ENCODE measurements at regions not wholly inside any gene's neighbourhood (a gene's known extent, or its start where the extent isn't known, plus 50 kb on each side); places are given as distances from the start of the nearest gene placed in this dataset.
"Not testable (repeated sequence)": the region's sequence is repeated elsewhere in the genome, so short reads cannot be mapped to it uniquely, and the experiment has no call there.

DNA sequence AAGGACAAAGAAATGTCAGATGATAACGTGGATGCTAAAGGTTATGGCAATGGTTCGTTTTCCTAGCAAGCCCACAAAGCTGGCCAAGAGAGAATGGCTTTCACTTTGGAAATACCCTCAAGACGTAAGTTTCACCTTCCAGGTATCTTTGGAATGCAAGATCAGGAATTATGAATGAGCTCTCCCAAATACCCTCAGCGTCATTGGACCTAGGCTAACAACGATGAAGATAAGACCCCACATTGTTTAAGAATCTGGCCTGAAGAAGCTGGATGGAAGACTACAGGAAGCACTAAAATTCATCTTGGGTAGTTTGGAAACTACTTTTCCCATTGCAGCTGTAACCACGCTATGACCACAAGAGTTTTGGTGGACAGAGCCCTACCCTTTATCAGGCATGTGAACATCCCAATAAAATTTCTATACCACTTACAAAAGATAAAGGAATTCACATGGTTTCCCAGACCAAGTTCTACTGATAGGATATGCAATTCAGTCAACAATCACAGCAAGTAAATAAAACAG is 111.9 kb downstream of the KDR start:
- no peak overlapping the region for H3K9ac ChIP-seq
- H3K9me3 ChIP-seq, result no peaks in the 10 kb centered on the region
- H3K4me2 ChIP-seq, result no peak overlapping the region
- H3K36me3 ChIP-seq, result no peaks in the 10 kb centered on the region
- H4K20me1 ChIP-seq, result no peaks in the 10 kb centered on the region
- H3K4me1 ChIP-seq, result no peaks in the 10 kb centered on the region
- H3K27ac ChIP-seq, result no peak overlapping the region
- H3K27me3 ChIP-seq, result no peaks in the 10 kb centered on the region
- TF ChIP-seq Cebpa-rat (IDR thresholded peaks at IDR 0.05), result no peak
- H3K4me3 ChIP-seq, result no peak overlapping the region

DNA sequence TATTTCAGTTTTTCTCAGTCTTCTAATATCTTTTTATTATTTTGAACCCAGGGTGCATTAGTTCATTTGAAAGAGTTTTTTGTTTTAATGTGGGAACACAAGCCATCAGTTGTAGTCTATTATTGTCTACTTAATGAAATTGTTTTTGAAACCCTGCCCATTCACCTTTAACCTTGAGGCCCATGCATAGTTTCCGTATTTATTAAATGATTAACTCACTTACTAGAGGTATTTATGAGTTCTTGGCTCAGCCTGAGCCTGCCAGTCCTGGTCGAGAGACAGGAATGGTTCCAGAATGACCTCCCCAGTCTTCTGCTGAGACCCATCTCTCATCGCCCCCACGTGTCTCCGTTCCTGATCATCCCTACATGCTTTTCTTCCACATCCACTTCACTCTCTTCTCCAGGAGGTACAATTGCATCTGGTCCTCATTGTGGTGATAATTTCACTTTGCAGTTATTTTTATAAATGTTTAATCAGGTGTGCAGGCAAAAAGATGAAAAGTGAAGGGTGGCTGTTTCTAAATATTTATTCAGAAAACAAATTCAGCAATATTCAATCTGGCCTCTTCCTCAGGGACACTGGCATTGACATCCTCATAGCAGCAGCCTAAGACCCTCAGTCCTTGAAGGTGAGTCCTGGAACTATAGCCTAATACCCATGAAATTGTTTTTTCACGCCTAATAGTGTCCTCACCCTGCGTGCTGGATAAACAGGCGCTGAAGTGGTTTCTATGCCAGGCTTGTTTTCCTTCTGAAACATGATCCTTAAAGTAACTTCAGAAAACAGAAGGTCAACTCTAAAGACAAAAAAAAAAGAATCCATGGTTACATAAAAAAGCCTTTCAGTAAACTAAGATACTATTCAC is 112.8 kb downstream of the KDR start:
- H4K20me1 ChIP-seq, result no peaks in the 10 kb centered on the region
- no peaks in the 10 kb centered on the region for H3K27me3 ChIP-seq
- H3K27ac ChIP-seq, result no peak overlapping the region
- no peak for TF ChIP-seq Cebpa-rat (IDR thresholded peaks at IDR 0.05)
- H3K4me2 ChIP-seq, result no peak overlapping the region
- H3K9ac ChIP-seq, result no peak overlapping the region
- H3K9me3 ChIP-seq, result no peaks in the 10 kb centered on the region
- H3K4me3 ChIP-seq, result no peak overlapping the region
- no peaks in the 10 kb centered on the region for H3K36me3 ChIP-seq
- H3K4me1 ChIP-seq, result no peaks in the 10 kb centered on the region

DNA sequence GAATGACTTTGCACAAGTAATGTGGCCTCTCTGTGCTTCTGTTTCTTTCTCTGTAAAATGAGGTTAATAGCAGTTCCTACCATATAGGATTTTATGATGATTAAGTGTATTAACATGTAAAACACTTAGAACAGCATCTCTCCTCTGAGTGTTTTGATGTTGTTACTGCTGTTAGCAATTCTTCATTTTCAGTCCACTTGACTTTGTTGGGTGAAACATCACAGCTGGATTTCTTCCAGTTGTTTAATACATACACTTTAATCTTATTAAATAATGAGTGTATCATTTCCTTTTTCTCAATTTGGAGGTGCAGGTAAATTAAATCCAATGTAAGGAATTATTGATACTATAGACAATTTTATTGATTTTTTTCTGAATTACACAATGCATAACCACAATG is 113.6 kb downstream of the KDR start:
- Histone ChIP-seq H3K36me3 (no peaks in the 10 kb centered on the region), H3K9me3 (no peaks in the 10 kb centered on the region), H3K9ac (no peak overlapping the region), H3K27ac (no peak overlapping the region), H4K20me1 (no peaks in the 10 kb centered on the region), H3K4me1 (no peaks in the 10 kb centered on the region), H3K27me3 (no peaks in the 10 kb centered on the region), H3K4me2 (no peak overlapping the region), H3K4me3 (no peak overlapping the region)
- no peak for TF ChIP-seq Cebpa-rat (IDR thresholded peaks at IDR 0.05)

DNA sequence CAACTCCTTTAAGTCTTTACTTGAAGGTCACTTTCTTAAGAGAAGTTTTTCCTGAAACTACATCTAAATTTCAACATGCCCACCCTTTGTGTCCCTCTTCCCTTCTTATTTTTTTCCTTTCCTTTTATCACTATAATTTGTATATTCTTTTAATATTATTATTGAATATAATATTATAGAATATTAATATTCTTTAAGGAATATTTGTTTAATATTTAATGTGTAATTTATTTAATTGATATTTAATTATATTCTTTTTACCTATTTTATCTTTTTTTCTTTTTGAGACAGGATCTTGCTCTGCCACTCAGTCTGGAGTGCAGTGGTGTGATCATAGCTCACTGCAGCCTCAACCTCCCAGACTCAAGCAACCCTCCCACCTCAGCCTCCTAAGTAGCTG is 114.8 kb downstream of the KDR start:
- Histone ChIP-seq H3K9ac (no peak overlapping the region), H4K20me1 (no peaks in the 10 kb centered on the region), H3K4me2 (no peak overlapping the region), H3K4me3 (no peak overlapping the region), H3K27ac (no peak overlapping the region), H3K27me3 (no peaks in the 10 kb centered on the region), H3K36me3 (no peaks in the 10 kb centered on the region), H3K9me3 (no peaks in the 10 kb centered on the region), H3K4me1 (no peaks in the 10 kb centered on the region)
- TF ChIP-seq Cebpa-rat (IDR thresholded peaks at IDR 0.05), result no peak

DNA sequence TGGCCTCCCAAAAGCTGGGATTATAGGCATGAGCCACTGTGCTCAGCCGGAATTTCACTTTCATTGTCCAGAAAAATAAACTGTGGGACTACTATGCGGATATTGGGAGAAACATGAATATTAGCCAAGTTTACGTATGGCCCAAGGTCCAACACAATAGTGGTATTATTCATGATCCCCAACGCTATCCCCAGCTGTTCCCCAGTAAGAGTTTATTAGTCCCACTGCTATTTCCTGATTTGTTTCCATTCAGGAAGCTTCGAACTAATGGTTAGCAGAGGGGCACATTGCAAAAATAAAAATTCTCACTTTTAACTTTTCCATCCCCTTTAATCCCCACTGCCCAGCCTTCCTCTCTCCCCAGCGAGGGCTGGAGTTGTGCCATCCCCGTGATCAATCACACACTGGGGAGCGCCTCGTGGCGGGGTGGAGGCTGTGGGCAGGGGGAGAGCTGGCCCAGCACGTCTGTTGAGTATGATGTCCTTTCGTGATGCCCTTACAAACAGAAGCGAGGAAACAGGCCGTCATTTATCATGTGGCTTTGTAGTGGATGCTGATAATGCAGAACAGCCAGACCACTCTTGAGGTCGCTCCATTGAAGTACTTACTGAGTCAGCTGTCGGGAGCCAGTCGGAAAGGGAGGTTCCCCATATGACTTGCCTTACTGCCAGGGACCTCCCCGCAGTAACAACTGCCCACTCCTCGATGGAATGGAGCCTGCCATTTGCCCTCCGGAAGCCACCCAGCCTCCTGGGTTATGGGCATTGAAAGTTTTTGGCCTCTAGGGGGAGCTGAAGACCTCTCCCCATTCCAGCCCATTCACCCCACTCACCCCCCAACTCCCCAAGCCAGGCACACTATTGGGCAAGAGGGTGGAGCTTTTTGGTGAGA is 117.0 kb downstream of the KDR start:
- Histone ChIP-seq H3K4me1 (peaks cover 7% of the 10 kb centered on the region), H4K20me1 (no peaks in the 10 kb centered on the region), H3K4me3 (no peak overlapping the region), H3K4me2 (no peak overlapping the region), H3K9ac (no peak overlapping the region), H3K27ac (no peak overlapping the region), H3K9me3 (no peaks in the 10 kb centered on the region), H3K27me3 (no peaks in the 10 kb centered on the region), H3K36me3 (no peaks in the 10 kb centered on the region)
- TF ChIP-seq Cebpa-rat (IDR thresholded peaks at IDR 0.05), result no peak

DNA sequence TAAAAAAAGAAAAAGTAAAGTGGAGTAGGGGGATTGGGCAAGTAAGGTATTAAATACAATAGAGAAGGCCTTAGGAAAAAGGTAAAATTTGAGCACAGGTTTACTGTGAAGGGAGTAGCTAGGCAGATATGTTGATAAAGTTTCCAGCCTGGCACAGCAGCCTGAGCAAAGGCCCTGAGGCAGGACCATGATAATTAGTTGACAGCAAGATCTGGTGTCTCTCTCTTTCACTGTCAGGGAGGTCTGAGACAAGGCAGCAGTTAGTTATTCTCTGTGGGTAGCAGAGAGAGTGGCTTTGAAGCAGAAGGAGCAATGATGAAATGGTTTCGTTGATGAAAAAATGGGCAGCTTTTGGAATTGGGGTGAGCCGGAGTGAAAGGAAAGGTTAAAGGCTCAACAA is 119.5 kb downstream of the KDR start:
- H3K4me2 ChIP-seq, result no peak overlapping the region
- no peaks in the 10 kb centered on the region for H4K20me1 ChIP-seq
- no peaks in the 10 kb centered on the region for H3K9me3 ChIP-seq
- no peaks in the 10 kb centered on the region for H3K36me3 ChIP-seq
- no peak overlapping the region for H3K9ac ChIP-seq
- peaks cover 14% of the 10 kb centered on the region for H3K4me1 ChIP-seq
- H3K27ac ChIP-seq, result no peak overlapping the region
- H3K4me3 ChIP-seq, result no peak overlapping the region
- H3K27me3 ChIP-seq, result no peaks in the 10 kb centered on the region
- TF ChIP-seq Cebpa-rat (IDR thresholded peaks at IDR 0.05), result no peak

DNA sequence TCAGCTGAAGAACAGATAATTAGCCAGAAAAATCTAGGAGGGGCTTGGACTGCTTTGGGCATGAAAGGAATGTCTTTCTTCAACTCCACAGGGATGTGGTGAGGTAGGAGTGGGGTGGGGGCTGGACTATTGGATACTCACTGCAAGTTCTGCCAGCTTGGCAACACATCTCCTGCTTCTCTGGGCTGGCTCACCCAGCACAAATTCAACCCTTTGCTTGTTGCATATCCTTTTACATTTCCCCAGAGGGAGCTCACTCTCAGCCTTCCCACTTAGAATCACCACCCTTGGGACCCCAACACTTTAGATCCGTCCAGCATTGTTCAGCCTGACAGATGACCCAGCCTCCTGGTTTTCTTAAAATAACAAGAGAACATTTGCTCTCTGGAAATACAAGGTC is 120.6 kb downstream of the KDR start:
- H3K4me1 ChIP-seq, result peaks cover 14% of the 10 kb centered on the region
- H3K9me3 ChIP-seq, result no peaks in the 10 kb centered on the region
- H3K27ac ChIP-seq, result no peak overlapping the region
- no peaks in the 10 kb centered on the region for H3K27me3 ChIP-seq
- no peak overlapping the region for H3K9ac ChIP-seq
- no peak overlapping the region for H3K4me3 ChIP-seq
- no peaks in the 10 kb centered on the region for H3K36me3 ChIP-seq
- no peaks in the 10 kb centered on the region for H4K20me1 ChIP-seq
- no peak for TF ChIP-seq Cebpa-rat (IDR thresholded peaks at IDR 0.05)
- no peak overlapping the region for H3K4me2 ChIP-seq

DNA sequence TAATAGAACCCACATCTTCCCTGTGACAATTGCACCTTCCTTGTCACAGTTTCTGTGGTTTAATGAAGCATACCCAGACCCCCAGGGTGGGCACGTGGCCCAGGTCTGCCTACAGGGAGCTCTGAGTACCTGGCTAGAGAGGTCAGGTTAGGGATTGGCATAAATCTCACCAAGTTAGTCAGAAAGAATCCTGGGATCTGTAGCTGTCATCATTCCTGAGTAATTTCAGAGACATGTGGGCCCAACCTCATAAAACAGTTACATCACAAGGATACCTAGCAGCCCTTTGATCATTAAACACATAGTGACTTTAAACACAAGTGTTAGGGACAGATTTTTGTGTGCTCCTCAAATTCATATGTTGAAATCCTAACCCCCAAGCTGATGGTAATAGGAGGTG is 123.0 kb downstream of the KDR start:
- Histone ChIP-seq H3K9ac (no peak overlapping the region), H3K9me3 (no peaks in the 10 kb centered on the region), H3K36me3 (no peaks in the 10 kb centered on the region), H3K27me3 (no peaks in the 10 kb centered on the region), H3K4me2 (no peak overlapping the region), H4K20me1 (no peaks in the 10 kb centered on the region), H3K27ac (no peak overlapping the region), H3K4me1 (peaks cover 14% of the 10 kb centered on the region), H3K4me3 (no peak overlapping the region)
- TF ChIP-seq Cebpa-rat (IDR thresholded peaks at IDR 0.05), result no peak

DNA sequence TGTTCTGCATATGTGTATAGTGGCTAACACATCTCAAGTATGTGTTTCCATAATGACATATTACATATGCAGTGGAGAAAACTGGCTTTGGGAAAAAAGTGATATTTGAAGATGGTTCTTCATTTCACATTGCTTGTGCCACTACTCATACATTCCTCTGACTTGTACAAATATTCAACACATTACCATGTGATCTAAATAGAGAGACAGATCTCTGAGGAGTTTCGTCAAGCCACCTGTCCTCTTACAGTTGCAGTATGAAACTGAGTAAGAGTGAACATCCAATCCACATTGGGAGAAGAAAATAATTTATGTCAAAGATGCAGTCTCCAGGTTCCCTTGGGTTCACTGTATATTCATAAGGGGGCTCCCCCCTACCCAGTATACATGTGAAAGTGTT is 123.9 kb downstream of the KDR start:
- Histone ChIP-seq H3K36me3 (no peaks in the 10 kb centered on the region), H3K9me3 (no peaks in the 10 kb centered on the region), H3K27ac (no peak overlapping the region), H3K27me3 (no peaks in the 10 kb centered on the region), H3K9ac (no peak overlapping the region), H4K20me1 (no peaks in the 10 kb centered on the region), H3K4me3 (no peak overlapping the region), H3K4me2 (no peak overlapping the region), H3K4me1 (peaks cover 14% of the 10 kb centered on the region)
- no peak for TF ChIP-seq Cebpa-rat (IDR thresholded peaks at IDR 0.05)

DNA sequence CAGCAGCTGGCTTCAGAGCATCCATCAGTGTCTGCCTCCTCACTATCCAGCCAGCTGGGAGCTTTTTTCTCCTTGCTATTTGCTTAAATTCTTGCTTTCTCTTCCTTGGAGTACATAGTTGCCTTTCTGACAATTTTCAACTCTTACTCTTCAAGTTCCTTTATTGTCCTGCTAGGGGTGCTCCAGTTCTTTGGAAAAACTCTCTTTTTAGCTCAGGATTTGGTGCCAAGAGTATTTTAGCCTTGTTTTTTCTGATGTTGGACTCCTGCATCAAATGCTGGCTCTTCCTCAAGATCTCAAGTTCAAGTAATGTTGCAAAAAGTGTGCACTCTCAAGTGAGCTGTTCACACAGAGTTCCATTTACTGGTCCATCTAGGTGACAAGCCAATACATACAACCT is 126.4 kb downstream of the KDR start:
- no peaks in the 10 kb centered on the region for H3K36me3 ChIP-seq
- no peak overlapping the region for H3K9ac ChIP-seq
- no peaks in the 10 kb centered on the region for H3K9me3 ChIP-seq
- TF ChIP-seq Cebpa-rat (IDR thresholded peaks at IDR 0.05), result no peak
- no peak overlapping the region for H3K4me2 ChIP-seq
- H4K20me1 ChIP-seq, result no peaks in the 10 kb centered on the region
- peaks cover 7% of the 10 kb centered on the region for H3K4me1 ChIP-seq
- H3K27me3 ChIP-seq, result no peaks in the 10 kb centered on the region
- H3K27ac ChIP-seq, result no peak overlapping the region
- no peak overlapping the region for H3K4me3 ChIP-seq

DNA sequence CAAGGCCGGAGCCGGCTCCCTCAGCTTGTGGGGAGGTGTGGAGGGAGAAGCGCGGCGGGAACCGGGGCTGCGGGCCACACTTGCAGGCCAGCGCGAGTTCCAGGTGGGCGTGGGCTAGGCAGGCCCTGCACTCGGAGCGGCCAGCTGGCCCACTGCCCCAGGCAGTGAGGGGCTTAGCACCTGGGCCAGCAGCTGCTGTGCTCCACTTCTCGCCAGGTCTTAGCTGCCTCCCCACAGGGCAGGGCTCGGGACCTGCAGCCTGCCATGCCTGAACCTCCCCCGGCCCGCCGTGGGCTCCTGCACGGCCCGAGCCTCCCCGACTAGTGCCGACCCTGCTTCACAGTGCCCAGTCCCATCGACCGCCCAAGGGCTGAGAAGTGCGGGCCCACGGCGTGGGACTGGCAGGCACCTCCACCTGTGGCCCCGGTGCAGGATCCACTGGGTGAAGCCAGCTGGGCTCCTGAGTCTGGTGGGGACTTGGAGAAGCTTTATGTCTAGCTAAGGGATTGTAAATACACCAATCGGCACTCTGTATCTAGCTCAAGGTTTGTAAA is 131.8 kb downstream of the KDR start:
- H3K9me3 ChIP-seq, result peaks cover 10% of the 10 kb centered on the region
- H3K4me2 ChIP-seq, H3K27ac ChIP-seq, H3K4me1 ChIP-seq, H4K20me1 ChIP-seq, H3K4me3 ChIP-seq, H3K36me3 ChIP-seq, H3K27me3 ChIP-seq, H3K9ac ChIP-seq: not testable (repeated sequence)
